ENCODE measurements at regions not wholly inside any gene's neighbourhood (a gene's known extent, or its start where the extent isn't known, plus 50 kb on each side); places are given as distances from the start of the nearest gene placed in this dataset.

- Histone ChIP-seq H3K27ac (no peak overlapping the region), H3K4me3 (no peak overlapping the region), H3K4me1 (replicated peaks in 1 of 2) (peaks cover 21 to 22% of the 10 kb centered on the region in 2 donors)
- peak in 2 of 8 experiments; percentile 3 to 4 for ATAC-seq (replicated peaks in 6 of 8)
- 2 to 94% (median 90%) methylated on average over 5 to 9 of the region's 10 CpGs; no CpG with 5 or more reads in 1 of the 10 experiments for WGBS, 10 experiments
- in situ Hi-C loops (cut with MboI; ENCODE audit: low pct_unique_long_range_greater_than_20kb in 2 of 9, low sequenced_read_pairs in 9 of 9, unreplicated experiment in 9 of 9) = no loop called here
These were observed 149.4 kb upstream of the NDUFV2 start for GRCh38 chr18:8952769-8953760.

GRCh38 chr18:8957731-8958130, 144.8 kb upstream of the NDUFV2 start:
- in situ Hi-C loops (cut with MboI; ENCODE audit: low pct_unique_long_range_greater_than_20kb in 2 of 9, low sequenced_read_pairs in 9 of 9, unreplicated experiment in 9 of 9) = no loop called here
- H3K27ac ChIP-seq = no peak overlapping the region
- no peak overlapping the region for H3K4me3 ChIP-seq
- peaks cover 4 to 10% of the 10 kb centered on the region in 2 donors for H3K4me1 ChIP-seq (replicated peaks in 1 of 2)
- no peak for ATAC-seq (replicated peaks in 6 of 8)

- 40 to 100% (median 86%) methylated on average over 1 to 3 of the region's 3 CpGs; no CpG with 5 or more reads in 1 of the 10 experiments for WGBS, 10 experiments
- Histone ChIP-seq H3K27ac (no peak overlapping the region), H3K4me1 (replicated peaks in 1 of 2) (peaks cover 7 to 15% of the 10 kb centered on the region in 2 donors), H3K4me3 (no peak overlapping the region)
- in situ Hi-C loops (cut with MboI; ENCODE audit: low pct_unique_long_range_greater_than_20kb in 2 of 9, low sequenced_read_pairs in 9 of 9, unreplicated experiment in 9 of 9) = no loop called here
- ATAC-seq (replicated peaks in 6 of 8) = no peak
These were observed 143.8 kb upstream of the NDUFV2 start for GRCh38 chr18:8958660-8959059.

- no peak overlapping the region for H3K27ac ChIP-seq
- WGBS, 10 experiments = 34 to 93% (median 55%) methylated on average over 2 to 8 of the region's 8 CpGs
- peaks cover 7 to 15% of the 10 kb centered on the region in 2 donors for H3K4me1 ChIP-seq (replicated peaks in 1 of 2)
- ATAC-seq (replicated peaks in 6 of 8) = no peak
- in situ Hi-C loops (cut with MboI; ENCODE audit: low pct_unique_long_range_greater_than_20kb in 2 of 9, low sequenced_read_pairs in 9 of 9, unreplicated experiment in 9 of 9) = no loop called here
- H3K4me3 ChIP-seq = no peak overlapping the region
These were observed 142.9 kb upstream of the NDUFV2 start for GRCh38 chr18:8959551-8960135.

GRCh38 chr18:8960740-8961657, 141.5 kb upstream of the NDUFV2 start:
- peak in 4 of 8 experiments; percentile 35 to 89 (median 62) for ATAC-seq (replicated peaks in 6 of 8)
- peaks cover 7 to 15% of the 10 kb centered on the region in 2 donors for H3K4me1 ChIP-seq (replicated peaks in 1 of 2)
- in situ Hi-C loops (cut with MboI; ENCODE audit: low pct_unique_long_range_greater_than_20kb in 2 of 9, low sequenced_read_pairs in 9 of 9, unreplicated experiment in 9 of 9) = no loop called here
- WGBS, 10 experiments = 5 to 100% (median 71%) methylated on average over 1 to 10 of the region's 10 CpGs
- H3K4me3 ChIP-seq = no peak overlapping the region
- H3K27ac ChIP-seq = no peak overlapping the region

- in situ Hi-C loops (cut with MboI; ENCODE audit: low pct_unique_long_range_greater_than_20kb in 2 of 9, low sequenced_read_pairs in 9 of 9, unreplicated experiment in 9 of 9) = no loop called here
- WGBS, 10 experiments = 67 to 100% (median 94%) methylated on average over 1 to 7 of the region's 8 CpGs; no CpG with 5 or more reads in 3 of the 10 experiments
- H3K27ac ChIP-seq = no peak overlapping the region
- peak in 5 of 8 experiments; percentile 16 to 64 (median 44) for ATAC-seq (replicated peaks in 6 of 8)
- H3K4me3 ChIP-seq = no peak overlapping the region
- H3K4me1 ChIP-seq (replicated peaks in 1 of 2) = peaks cover 7 to 15% of the 10 kb centered on the region in 2 donors
These were observed 140.2 kb upstream of the NDUFV2 start for GRCh38 chr18:8962192-8962779.

GRCh38 chr18:8962855-8963635, 139.5 kb upstream of the NDUFV2 start:
- 40 to 100% (median 91%) methylated on average over 1 to 5 of the region's 8 CpGs; no CpG with 5 or more reads in 6 of the 10 experiments for WGBS, 10 experiments

GRCh38 chr18:8963876-8964275, 138.6 kb upstream of the NDUFV2 start:
- Histone ChIP-seq H3K27ac (no peak overlapping the region), H3K4me3 (no peak overlapping the region), H3K4me1 (replicated peaks in 1 of 2) (peaks cover 7 to 15% of the 10 kb centered on the region in 2 donors)
- in situ Hi-C loops (cut with MboI; ENCODE audit: low pct_unique_long_range_greater_than_20kb in 2 of 9, low sequenced_read_pairs in 9 of 9, unreplicated experiment in 9 of 9) = no loop called here
- ATAC-seq (replicated peaks in 6 of 8) = no peak

More at GRCh38 chr18:8962855-8963635, 139.5 kb upstream of the NDUFV2 start:
- ATAC-seq (replicated peaks in 6 of 8) = peak in 6 of 8 experiments; percentile 40 to 88 (median 70)
- H3K27ac ChIP-seq = no peak overlapping the region
- in situ Hi-C loops (cut with MboI; ENCODE audit: low pct_unique_long_range_greater_than_20kb in 2 of 9, low sequenced_read_pairs in 9 of 9, unreplicated experiment in 9 of 9) = no loop called here
- no peak overlapping the region for H3K4me3 ChIP-seq
- peaks cover 7 to 15% of the 10 kb centered on the region in 2 donors for H3K4me1 ChIP-seq (replicated peaks in 1 of 2)

GRCh38 chr18:8965398-8965797, 137.1 kb upstream of the NDUFV2 start:
- peak in 1 of 8 experiments; percentile 8 for ATAC-seq (replicated peaks in 6 of 8)
- in situ Hi-C loops (cut with MboI; ENCODE audit: low pct_unique_long_range_greater_than_20kb in 2 of 9, low sequenced_read_pairs in 9 of 9, unreplicated experiment in 9 of 9) = no loop called here
- 60 to 95% (median 79%) methylated on average over 1 to 5 of the region's 8 CpGs; no CpG with 5 or more reads in 4 of the 10 experiments for WGBS, 10 experiments
- Histone ChIP-seq H3K4me3 (no peak overlapping the region), H3K27ac (no peak overlapping the region), H3K4me1 (replicated peaks in 1 of 2) (peaks cover 7 to 9% of the 10 kb centered on the region in 2 donors)

- Histone ChIP-seq H3K4me3 (no peak overlapping the region), H3K27ac (no peak overlapping the region), H3K4me1 (replicated peaks in 1 of 2) (peaks cover 7 to 9% of the 10 kb centered on the region in 2 donors)
- 87 to 100% (median 96%) methylated on average over 1 to 3 of the region's 3 CpGs; no CpG with 5 or more reads in 3 of the 10 experiments for WGBS, 10 experiments
- in situ Hi-C loops (cut with MboI; ENCODE audit: low pct_unique_long_range_greater_than_20kb in 2 of 9, low sequenced_read_pairs in 9 of 9, unreplicated experiment in 9 of 9) = no loop called here
- no peak for ATAC-seq (replicated peaks in 6 of 8)
These were observed 135.7 kb upstream of the NDUFV2 start for GRCh38 chr18:8966821-8967220.

- Histone ChIP-seq H3K27ac (no peak overlapping the region), H3K4me1 (replicated peaks in 1 of 2) (peaks cover 5 to 6% of the 10 kb centered on the region in 2 donors), H3K4me3 (no peak overlapping the region)
- in situ Hi-C loops (cut with MboI; ENCODE audit: low pct_unique_long_range_greater_than_20kb in 2 of 9, low sequenced_read_pairs in 9 of 9, unreplicated experiment in 9 of 9) = no loop called here
- WGBS, 10 experiments = 87 to 100% (median 94%) methylated on average over 2 to 6 of the region's 6 CpGs; no CpG with 5 or more reads in 1 of the 10 experiments
- no peak for ATAC-seq (replicated peaks in 6 of 8)
These were observed 134.9 kb upstream of the NDUFV2 start for GRCh38 chr18:8967573-8967972.

Measured in motor neuron (in vitro differentiated cells).